Dermis blood vessel endothelial cell (primary cell): ENCODE measurements at regions not wholly inside any gene's neighbourhood (a gene's known extent, or its start where the extent isn't known, plus 50 kb on each side); places are given as distances from the start of the nearest gene placed in this dataset.
"Not testable (repeated sequence)": the region's sequence is repeated elsewhere in the genome, so short reads cannot be mapped to it uniquely, and the experiment has no call there.

ENCODE experiments used
- DNase-seq: peaks from one replicate; pipeline ENCODE4 v3.0.0; 2010

GRCh38 chr5:62044989-62045388, 261.0 kb upstream of the KIF2A start:
- DNase-seq, result no peak

- no peak for DNase-seq
Observed at GRCh38 chr5:62046191-62046590, 259.8 kb upstream of the KIF2A start.

GRCh38 chr5:62051747-62052146, 254.3 kb upstream of the KIF2A start:
- DNase-seq, result no peak

- no peak for DNase-seq
Observed at GRCh38 chr5:62059960-62060359, 246.0 kb upstream of the KIF2A start.

GRCh38 chr5:62065050-62065449, 241.0 kb upstream of the KIF2A start:
- DNase-seq, result no peak

GRCh38 chr5:62066761-62067277, 239.2 kb upstream of the KIF2A start:
- DNase-seq, result no peak

- DNase-seq, result no peak
Observed at GRCh38 chr5:62068554-62068953, 237.5 kb upstream of the KIF2A start.

GRCh38 chr5:62077387-62077786, 228.6 kb upstream of the KIF2A start:
- no peak for DNase-seq

GRCh38 chr5:62077823-62078550, 228.0 kb upstream of the KIF2A start:
- no peak for DNase-seq

GRCh38 chr5:62082370-62082801, 223.6 kb upstream of the KIF2A start:
- DNase-seq, result no peak

- no peak for DNase-seq
Observed at GRCh38 chr5:62083247-62083646, 222.8 kb upstream of the KIF2A start.

- no peak for DNase-seq
Observed at GRCh38 chr5:62083661-62084060, 222.3 kb upstream of the KIF2A start.

- no peak for DNase-seq
Observed at GRCh38 chr5:62084391-62084790, 221.6 kb upstream of the KIF2A start.

GRCh38 chr5:62090953-62091352, 215.1 kb upstream of the KIF2A start:
- no peak for DNase-seq

GRCh38 chr5:62093411-62093810, 212.6 kb upstream of the KIF2A start:
- no peak for DNase-seq

- peak; percentile 43 for DNase-seq
Observed at GRCh38 chr5:62093976-62094375, 212.0 kb upstream of the KIF2A start.

- no peak for DNase-seq
Observed at GRCh38 chr5:62097361-62097760, 208.6 kb upstream of the KIF2A start.

- DNase-seq, result no peak
Observed at GRCh38 chr5:62100201-62100600, 205.8 kb upstream of the KIF2A start.

- DNase-seq, result not testable (repeated sequence)
Observed at GRCh38 chr5:62103863-62104262, 202.1 kb upstream of the KIF2A start.

- no peak for DNase-seq
Observed at GRCh38 chr5:62111428-62111827, 194.6 kb upstream of the KIF2A start.

GRCh38 chr5:62112689-62113228, 193.2 kb upstream of the KIF2A start:
- DNase-seq, result no peak

GRCh38 chr5:62115014-62115413, 191.0 kb upstream of the KIF2A start:
- DNase-seq, result no peak

- DNase-seq, result no peak
Observed at GRCh38 chr5:62124266-62124665, 181.7 kb upstream of the KIF2A start.

GRCh38 chr5:62126090-62126489, 179.9 kb upstream of the KIF2A start:
- DNase-seq, result no peak
